ENCODE measurements at regions not wholly inside any gene's neighbourhood (a gene's known extent, or its start where the extent isn't known, plus 50 kb on each side); places are given as distances from the start of the nearest gene placed in this dataset.

DNA sequence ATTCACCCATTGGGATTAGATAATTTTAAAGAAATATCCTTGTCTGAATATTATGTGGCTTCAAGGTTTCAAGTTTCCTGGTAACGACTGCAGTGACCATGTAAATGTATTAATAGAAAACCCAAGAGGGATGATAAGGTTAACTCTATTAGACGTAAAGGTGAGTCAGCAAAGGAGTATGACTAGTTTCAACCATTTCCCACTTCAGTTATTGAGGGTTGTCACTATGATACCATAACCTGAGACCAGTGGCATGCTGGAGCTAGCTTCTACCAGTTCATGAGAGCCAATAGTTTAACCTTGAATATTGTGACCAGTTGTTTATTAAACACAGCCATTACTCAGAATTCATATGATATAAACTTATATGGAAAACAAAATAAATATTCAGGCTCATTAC is 270.1 kb downstream of the TMA16 start:
- no peaks in the 10 kb centered on the region for H3K4me1 Mint-ChIP-seq
- no peak overlapping the region for H3K4me3 Mint-ChIP-seq
- H3K27ac Mint-ChIP-seq = no peak overlapping the region
- ChIA-PET POLR2A (no interaction called here), CTCF (no interaction called here)
- no peak for TF ChIP-seq RORB (CRISPR knock-in tag; IDR thresholded peaks at IDR 0.05)
- TF ChIP-seq CBFB (CRISPR knock-in tag; IDR thresholded peaks at IDR 0.05; ENCODE audit: low read depth) = no peak
- no peak for TF ChIP-seq TP53 (CRISPR knock-in tag; IDR thresholded peaks at IDR 0.05)
- no peak for TF ChIP-seq CREM (CRISPR knock-in tag; IDR thresholded peaks at IDR 0.05)
- TF ChIP-seq, protein P1, sequence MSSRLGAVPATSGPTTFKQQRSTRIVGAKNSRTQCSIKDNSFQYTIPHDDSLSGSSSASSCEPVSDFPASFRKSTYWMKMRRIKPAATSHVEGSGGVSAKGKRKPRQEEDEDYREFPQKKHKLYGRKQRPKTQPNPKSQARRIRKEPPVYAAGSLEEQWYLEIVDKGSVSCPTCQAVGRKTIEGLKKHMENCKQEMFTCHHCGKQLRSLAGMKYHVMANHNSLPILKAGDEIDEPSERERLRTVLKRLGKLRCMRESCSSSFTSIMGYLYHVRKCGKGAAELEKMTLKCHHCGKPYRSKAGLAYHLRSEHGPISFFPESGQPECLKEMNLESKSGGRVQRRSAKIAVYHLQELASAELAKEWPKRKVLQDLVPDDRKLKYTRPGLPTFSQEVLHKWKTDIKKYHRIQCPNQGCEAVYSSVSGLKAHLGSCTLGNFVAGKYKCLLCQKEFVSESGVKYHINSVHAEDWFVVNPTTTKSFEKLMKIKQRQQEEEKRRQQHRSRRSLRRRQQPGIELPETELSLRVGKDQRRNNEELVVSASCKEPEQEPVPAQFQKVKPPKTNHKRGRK (CRISPR knock-in tag; IDR thresholded peaks at IDR 0.05; ENCODE audit: borderline replicate concordance) = no peak
- TF ChIP-seq, protein P2, sequence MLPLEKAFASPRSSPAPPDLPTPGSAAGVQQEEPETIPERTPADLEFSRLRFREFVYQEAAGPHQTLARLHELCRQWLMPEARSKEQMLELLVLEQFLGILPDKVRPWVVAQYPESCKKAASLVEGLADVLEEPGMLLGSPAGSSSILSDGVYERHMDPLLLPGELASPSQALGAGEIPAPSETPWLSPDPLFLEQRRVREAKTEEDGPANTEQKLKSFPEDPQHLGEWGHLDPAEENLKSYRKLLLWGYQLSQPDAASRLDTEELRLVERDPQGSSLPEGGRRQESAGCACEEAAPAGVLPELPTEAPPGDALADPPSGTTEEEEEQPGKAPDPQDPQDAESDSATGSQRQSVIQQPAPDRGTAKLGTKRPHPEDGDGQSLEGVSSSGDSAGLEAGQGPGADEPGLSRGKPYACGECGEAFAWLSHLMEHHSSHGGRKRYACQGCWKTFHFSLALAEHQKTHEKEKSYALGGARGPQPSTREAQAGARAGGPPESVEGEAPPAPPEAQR (CRISPR knock-in tag; IDR thresholded peaks at IDR 0.05) = no peak
- TF ChIP-seq, protein P3, sequence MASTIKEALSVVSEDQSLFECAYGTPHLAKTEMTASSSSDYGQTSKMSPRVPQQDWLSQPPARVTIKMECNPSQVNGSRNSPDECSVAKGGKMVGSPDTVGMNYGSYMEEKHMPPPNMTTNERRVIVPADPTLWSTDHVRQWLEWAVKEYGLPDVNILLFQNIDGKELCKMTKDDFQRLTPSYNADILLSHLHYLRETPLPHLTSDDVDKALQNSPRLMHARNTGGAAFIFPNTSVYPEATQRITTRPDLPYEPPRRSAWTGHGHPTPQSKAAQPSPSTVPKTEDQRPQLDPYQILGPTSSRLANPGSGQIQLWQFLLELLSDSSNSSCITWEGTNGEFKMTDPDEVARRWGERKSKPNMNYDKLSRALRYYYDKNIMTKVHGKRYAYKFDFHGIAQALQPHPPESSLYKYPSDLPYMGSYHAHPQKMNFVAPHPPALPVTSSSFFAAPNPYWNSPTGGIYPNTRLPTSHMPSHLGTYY (CRISPR knock-in tag; IDR thresholded peaks at IDR 0.05) = no peak
- TF ChIP-seq, protein P4, sequence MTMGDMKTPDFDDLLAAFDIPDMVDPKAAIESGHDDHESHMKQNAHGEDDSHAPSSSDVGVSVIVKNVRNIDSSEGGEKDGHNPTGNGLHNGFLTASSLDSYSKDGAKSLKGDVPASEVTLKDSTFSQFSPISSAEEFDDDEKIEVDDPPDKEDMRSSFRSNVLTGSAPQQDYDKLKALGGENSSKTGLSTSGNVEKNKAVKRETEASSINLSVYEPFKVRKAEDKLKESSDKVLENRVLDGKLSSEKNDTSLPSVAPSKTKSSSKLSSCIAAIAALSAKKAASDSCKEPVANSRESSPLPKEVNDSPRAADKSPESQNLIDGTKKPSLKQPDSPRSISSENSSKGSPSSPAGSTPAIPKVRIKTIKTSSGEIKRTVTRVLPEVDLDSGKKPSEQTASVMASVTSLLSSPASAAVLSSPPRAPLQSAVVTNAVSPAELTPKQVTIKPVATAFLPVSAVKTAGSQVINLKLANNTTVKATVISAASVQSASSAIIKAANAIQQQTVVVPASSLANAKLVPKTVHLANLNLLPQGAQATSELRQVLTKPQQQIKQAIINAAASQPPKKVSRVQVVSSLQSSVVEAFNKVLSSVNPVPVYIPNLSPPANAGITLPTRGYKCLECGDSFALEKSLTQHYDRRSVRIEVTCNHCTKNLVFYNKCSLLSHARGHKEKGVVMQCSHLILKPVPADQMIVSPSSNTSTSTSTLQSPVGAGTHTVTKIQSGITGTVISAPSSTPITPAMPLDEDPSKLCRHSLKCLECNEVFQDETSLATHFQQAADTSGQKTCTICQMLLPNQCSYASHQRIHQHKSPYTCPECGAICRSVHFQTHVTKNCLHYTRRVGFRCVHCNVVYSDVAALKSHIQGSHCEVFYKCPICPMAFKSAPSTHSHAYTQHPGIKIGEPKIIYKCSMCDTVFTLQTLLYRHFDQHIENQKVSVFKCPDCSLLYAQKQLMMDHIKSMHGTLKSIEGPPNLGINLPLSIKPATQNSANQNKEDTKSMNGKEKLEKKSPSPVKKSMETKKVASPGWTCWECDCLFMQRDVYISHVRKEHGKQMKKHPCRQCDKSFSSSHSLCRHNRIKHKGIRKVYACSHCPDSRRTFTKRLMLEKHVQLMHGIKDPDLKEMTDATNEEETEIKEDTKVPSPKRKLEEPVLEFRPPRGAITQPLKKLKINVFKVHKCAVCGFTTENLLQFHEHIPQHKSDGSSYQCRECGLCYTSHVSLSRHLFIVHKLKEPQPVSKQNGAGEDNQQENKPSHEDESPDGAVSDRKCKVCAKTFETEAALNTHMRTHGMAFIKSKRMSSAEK (CRISPR knock-in tag; IDR thresholded peaks at IDR 0.05; ENCODE audit: borderline replicate concordance) = no peak
- TF ChIP-seq ZNF671 (CRISPR knock-in tag; IDR thresholded peaks at IDR 0.05) = no peak
- TF ChIP-seq EMX1 (CRISPR knock-in tag; IDR thresholded peaks at IDR 0.05) = no peak
- no peak for TF ChIP-seq PRRX2 (CRISPR knock-in tag; IDR thresholded peaks at IDR 0.05)
- TF ChIP-seq, protein P5, sequence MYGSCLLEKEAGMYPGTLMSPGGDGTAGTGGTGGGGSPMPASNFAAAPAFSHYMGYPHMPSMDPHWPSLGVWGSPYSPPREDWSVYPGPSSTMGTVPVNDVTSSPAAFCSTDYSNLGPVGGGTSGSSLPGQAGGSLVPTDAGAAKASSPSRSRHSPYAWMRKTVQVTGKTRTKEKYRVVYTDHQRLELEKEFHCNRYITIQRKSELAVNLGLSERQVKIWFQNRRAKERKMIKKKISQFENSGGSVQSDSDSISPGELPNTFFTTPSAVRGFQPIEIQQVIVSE (CRISPR knock-in tag; IDR thresholded peaks at IDR 0.05; ENCODE audit: borderline replicate concordance) = no peak
- no peak for TF ChIP-seq FOXK1 (CRISPR knock-in tag; IDR thresholded peaks at IDR 0.05)
- TF ChIP-seq SOX15 (CRISPR knock-in tag; IDR thresholded peaks at IDR 0.05) = no peak
- no peak for TF ChIP-seq ESRRA (CRISPR knock-in tag; IDR thresholded peaks at IDR 0.05; ENCODE audit: borderline replicate concordance)
- TF ChIP-seq NR1H2 (CRISPR knock-in tag; IDR thresholded peaks at IDR 0.05) = no peak
- TF ChIP-seq, protein P6, sequence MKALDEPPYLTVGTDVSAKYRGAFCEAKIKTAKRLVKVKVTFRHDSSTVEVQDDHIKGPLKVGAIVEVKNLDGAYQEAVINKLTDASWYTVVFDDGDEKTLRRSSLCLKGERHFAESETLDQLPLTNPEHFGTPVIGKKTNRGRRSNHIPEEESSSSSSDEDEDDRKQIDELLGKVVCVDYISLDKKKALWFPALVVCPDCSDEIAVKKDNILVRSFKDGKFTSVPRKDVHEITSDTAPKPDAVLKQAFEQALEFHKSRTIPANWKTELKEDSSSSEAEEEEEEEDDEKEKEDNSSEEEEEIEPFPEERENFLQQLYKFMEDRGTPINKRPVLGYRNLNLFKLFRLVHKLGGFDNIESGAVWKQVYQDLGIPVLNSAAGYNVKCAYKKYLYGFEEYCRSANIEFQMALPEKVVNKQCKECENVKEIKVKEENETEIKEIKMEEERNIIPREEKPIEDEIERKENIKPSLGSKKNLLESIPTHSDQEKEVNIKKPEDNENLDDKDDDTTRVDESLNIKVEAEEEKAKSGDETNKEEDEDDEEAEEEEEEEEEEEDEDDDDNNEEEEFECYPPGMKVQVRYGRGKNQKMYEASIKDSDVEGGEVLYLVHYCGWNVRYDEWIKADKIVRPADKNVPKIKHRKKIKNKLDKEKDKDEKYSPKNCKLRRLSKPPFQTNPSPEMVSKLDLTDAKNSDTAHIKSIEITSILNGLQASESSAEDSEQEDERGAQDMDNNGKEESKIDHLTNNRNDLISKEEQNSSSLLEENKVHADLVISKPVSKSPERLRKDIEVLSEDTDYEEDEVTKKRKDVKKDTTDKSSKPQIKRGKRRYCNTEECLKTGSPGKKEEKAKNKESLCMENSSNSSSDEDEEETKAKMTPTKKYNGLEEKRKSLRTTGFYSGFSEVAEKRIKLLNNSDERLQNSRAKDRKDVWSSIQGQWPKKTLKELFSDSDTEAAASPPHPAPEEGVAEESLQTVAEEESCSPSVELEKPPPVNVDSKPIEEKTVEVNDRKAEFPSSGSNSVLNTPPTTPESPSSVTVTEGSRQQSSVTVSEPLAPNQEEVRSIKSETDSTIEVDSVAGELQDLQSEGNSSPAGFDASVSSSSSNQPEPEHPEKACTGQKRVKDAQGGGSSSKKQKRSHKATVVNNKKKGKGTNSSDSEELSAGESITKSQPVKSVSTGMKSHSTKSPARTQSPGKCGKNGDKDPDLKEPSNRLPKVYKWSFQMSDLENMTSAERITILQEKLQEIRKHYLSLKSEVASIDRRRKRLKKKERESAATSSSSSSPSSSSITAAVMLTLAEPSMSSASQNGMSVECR (CRISPR knock-in tag; IDR thresholded peaks at IDR 0.05; ENCODE audit: borderline replicate concordance) = no peak
- no peak for TF ChIP-seq FOXJ3 (CRISPR knock-in tag; IDR thresholded peaks at IDR 0.05; ENCODE audit: borderline replicate concordance)
- H3K9me3 Mint-ChIP-seq = no peaks in the 10 kb centered on the region
- ATAC-seq = no peak
- no peak for DNase-seq (ENCODE audit: low spot score)
- no peaks in the 10 kb centered on the region for H3K27me3 Mint-ChIP-seq (ENCODE audit: low read depth)
- H3K36me3 Mint-ChIP-seq = no peaks in the 10 kb centered on the region

Data from WTC11 (cell line).